T-helper 1 cell treated with Interleukin-12 subunit alpha and Interleukin-12 subunit beta and Interleukin-4 antibody, amounts not matched to agents 30 μg/mL and 1 μg/mL, for 36 hours (primary cell): ENCODE measurements at regions not wholly inside any gene's neighbourhood (a gene's known extent, or its start where the extent isn't known, plus 50 kb on each side); places are given as distances from the start of the nearest gene placed in this dataset.

Experiments used
- H3K27ac Mint-ChIP-seq: one replicate; pipeline ENCODE4 v1.8.0; 2021; ENCODE audit warnings: mild to moderate bottlenecking, mixed read lengths
- H3K27me3 Mint-ChIP-seq: one replicate; pipeline ENCODE4 v1.8.0; 2021; ENCODE audit warnings: low read depth, mixed read lengths
- H3K36me3 Mint-ChIP-seq: one replicate; pipeline ENCODE4 v1.8.0; 2021; ENCODE audit warnings: low read depth, mixed read lengths
- H3K4me1 Mint-ChIP-seq: one replicate; pipeline ENCODE4 v1.8.0; 2021; ENCODE audit warnings: low read depth, mixed read lengths
- H3K4me3 Mint-ChIP-seq: one replicate; pipeline ENCODE4 v1.8.0; 2021; ENCODE audit warnings: mild to moderate bottlenecking, moderate library complexity, mixed read lengths
- H3K9me3 Mint-ChIP-seq: one replicate; pipeline ENCODE4 v1.8.0; 2021; ENCODE audit warnings: mixed read lengths

DNA sequence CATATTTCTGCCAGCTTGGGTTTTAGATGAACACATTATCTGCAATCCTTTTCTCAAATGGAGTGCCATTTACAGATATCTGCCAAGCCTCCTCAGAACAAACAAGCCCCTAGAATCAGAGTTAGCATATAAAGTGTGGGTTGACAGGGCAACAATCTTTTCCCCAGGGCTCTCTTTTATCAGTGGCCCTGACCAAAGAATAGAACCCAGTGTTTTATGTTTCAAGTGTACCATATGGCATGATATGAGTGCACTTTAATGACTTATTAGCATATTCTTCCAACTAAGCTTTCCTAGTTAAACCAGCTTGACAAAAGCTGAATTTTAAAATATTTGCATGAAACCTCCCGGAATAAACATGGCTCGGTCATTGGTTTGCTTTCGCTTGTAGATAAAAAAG is 57.3 kb downstream of the EVX1 start:
- H3K36me3 Mint-ChIP-seq, result no peaks in the 10 kb centered on the region
- H3K27me3 Mint-ChIP-seq, result no peaks in the 10 kb centered on the region
- no peak overlapping the region for H3K27ac Mint-ChIP-seq

DNA sequence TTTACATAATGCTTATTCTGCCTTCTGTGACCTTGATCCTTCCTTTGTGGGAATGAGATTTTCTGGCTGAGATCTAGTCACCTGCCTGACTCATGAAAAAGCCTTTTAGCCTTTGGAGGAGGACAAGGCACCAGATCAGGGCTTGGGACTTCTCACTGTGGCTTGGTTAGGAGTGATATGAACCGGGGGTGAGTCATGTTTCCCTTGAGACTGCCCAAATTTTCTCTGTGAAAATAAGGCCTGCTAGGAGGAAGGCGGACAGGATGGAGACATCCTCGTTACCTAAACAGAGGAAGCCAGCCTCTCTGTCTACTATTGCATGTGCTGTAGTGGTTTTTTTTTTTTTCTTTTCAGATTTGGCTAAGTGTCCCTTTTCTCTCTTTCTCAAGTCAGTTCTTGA is 57.8 kb downstream of the EVX1 start:
- H3K4me3 Mint-ChIP-seq, result no peak overlapping the region
- no peak overlapping the region for H3K27ac Mint-ChIP-seq
- no peaks in the 10 kb centered on the region for H3K36me3 Mint-ChIP-seq
- H3K27me3 Mint-ChIP-seq, result no peaks in the 10 kb centered on the region
- no peaks in the 10 kb centered on the region for H3K4me1 Mint-ChIP-seq
- no peaks in the 10 kb centered on the region for H3K9me3 Mint-ChIP-seq

More for the DNA sequence above, 57.3 kb downstream of the EVX1 start:
- H3K4me3 Mint-ChIP-seq, result no peak overlapping the region
- no peaks in the 10 kb centered on the region for H3K9me3 Mint-ChIP-seq
- no peaks in the 10 kb centered on the region for H3K4me1 Mint-ChIP-seq

DNA sequence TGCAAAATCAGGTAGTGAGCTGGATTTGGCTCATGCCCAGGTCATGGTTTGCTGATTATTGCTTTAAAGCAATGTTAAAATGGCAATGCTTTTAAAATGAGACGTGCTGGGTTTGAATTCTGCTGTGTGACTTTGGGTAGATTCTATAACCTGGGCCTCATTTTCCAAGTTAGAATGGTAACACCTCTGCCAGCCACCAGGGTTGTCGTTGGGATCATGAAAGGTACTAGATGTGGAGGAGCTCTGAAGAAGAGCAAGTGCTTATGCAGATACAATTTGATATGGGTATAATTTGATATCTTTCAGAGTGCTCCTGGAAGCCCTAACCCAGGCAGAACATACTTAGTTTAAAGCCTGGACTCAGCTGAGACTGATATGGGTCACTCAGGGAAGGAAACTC is 60.0 kb downstream of the EVX1 start:
- Mint-ChIP-seq H3K36me3 (no peaks in the 10 kb centered on the region), H3K27ac (no peak overlapping the region)

DNA sequence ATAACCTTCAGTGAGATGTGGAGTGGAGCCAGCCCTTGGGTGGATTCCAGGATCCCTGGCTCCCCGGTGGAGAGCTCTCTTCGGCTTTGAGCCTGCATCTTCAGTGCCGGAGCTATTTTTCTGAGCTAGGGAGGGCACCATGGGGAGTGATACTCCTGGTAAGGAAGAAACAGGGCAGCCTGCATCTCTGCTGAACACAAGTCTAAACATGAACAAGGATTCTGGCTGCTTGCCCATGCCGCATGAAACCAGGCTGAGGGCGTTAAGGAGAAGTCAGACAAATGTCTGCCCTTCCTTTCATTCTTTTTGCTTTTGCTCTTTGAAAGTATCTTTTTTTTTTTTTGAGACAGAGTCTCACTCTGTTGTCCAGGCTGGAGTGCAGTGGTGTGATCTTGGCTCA is 60.4 kb downstream of the EVX1 start:
- no peaks in the 10 kb centered on the region for H3K9me3 Mint-ChIP-seq
- H3K27ac Mint-ChIP-seq, result no peak overlapping the region
- no peaks in the 10 kb centered on the region for H3K36me3 Mint-ChIP-seq
- no peaks in the 10 kb centered on the region for H3K4me1 Mint-ChIP-seq
- no peaks in the 10 kb centered on the region for H3K27me3 Mint-ChIP-seq
- H3K4me3 Mint-ChIP-seq, result no peak overlapping the region

More for the DNA sequence above, 60.0 kb downstream of the EVX1 start:
- no peaks in the 10 kb centered on the region for H3K27me3 Mint-ChIP-seq
- H3K4me1 Mint-ChIP-seq, result no peaks in the 10 kb centered on the region
- no peak overlapping the region for H3K4me3 Mint-ChIP-seq
- no peaks in the 10 kb centered on the region for H3K9me3 Mint-ChIP-seq

DNA sequence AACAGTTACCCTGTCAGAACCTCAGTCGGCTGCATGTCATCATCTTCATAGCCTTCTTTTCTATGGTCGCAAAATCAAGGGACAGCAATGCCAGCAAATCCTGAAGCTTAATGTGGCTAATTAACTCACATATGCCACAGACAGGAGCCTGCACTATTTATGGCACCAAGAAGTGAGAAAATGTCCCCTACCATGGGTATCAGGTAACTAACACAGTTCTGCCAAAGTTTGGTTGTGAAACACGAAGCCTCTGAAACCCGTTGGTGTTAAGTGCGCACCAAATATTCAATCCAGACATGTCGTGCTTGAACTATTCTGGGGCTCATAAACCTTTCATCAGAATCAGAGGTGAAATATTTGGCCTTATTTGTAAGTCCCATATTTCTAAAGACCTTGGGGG is 63.3 kb downstream of the EVX1 start:
- H3K9me3 Mint-ChIP-seq, result no peaks in the 10 kb centered on the region
- no peak overlapping the region for H3K4me3 Mint-ChIP-seq

DNA sequence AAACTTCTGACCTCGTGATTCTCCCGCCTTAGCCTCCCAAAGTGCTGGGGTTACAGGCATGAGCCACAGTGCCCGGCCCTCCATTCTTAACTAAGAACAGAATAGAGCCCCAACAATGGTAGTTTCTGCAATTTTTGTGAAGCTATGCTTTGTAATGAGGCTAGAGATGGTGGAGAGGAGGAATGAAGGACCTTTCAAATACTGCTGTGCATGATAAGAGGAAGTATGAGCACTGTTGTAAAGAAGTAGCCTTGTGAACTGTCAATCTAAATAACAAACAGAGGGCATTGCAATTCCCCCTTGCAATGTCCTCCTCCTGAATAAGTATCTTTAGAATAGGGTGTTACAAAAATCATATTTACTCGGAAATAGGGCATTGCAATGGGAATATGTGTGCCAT is 70.2 kb downstream of the EVX1 start:
- H3K4me1 Mint-ChIP-seq, result no peaks in the 10 kb centered on the region
- H3K27ac Mint-ChIP-seq, result no peak overlapping the region
- H3K4me3 Mint-ChIP-seq, result no peak overlapping the region
- no peaks in the 10 kb centered on the region for H3K36me3 Mint-ChIP-seq
- no peaks in the 10 kb centered on the region for H3K9me3 Mint-ChIP-seq
- peaks cover 20% of the 10 kb centered on the region for H3K27me3 Mint-ChIP-seq

More for the DNA sequence above, 63.3 kb downstream of the EVX1 start:
- Mint-ChIP-seq H3K27me3 (no peaks in the 10 kb centered on the region), H3K27ac (no peak overlapping the region), H3K36me3 (no peaks in the 10 kb centered on the region), H3K4me1 (no peaks in the 10 kb centered on the region)

DNA sequence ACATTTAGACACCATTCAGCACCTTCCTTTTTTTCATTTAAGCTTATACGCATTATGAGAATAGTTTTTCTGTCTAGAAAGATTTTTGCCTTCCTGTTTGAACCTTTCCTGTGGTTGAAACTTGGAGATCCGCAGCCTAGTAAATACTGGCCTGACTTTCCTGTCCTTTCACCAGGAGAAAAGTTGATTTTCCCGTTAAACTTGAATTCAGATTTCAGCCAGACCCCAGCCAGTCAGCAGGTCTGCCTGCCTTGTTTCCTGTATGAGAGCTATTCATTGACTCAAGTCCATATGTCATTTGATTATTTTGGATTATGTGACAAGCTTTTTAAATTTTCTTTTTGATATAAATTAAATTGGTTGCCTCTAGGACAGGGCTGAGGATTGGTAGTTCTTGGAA is 71.5 kb downstream of the EVX1 start:
- no peaks in the 10 kb centered on the region for H3K4me1 Mint-ChIP-seq
- H3K9me3 Mint-ChIP-seq, result no peaks in the 10 kb centered on the region

DNA sequence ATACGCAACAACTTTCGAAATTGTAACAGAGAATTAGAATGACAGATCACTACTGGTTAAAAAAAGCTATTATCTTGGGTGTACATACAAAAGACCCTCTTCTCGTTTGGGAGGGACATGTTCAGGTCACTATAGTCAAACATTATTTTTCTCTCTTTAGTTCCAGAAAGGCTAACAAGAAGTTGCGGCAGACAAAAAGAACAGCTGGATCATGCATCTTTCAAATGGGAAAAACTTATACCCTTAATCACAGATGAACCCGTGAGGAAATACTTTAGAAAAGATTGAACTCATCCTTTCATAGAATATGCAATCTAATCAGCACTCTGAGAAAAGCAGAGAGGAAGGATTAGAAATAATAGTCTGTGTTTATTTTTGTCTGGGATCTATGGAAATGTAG is 72.5 kb downstream of the EVX1 start:
- Mint-ChIP-seq H3K27me3 (peaks cover 20% of the 10 kb centered on the region), H3K36me3 (no peaks in the 10 kb centered on the region), H3K4me1 (no peaks in the 10 kb centered on the region), H3K9me3 (no peaks in the 10 kb centered on the region), H3K4me3 (no peak overlapping the region), H3K27ac (no peak overlapping the region)

More for the DNA sequence above, 71.5 kb downstream of the EVX1 start:
- peaks cover 20% of the 10 kb centered on the region for H3K27me3 Mint-ChIP-seq
- no peaks in the 10 kb centered on the region for H3K36me3 Mint-ChIP-seq
- no peak overlapping the region for H3K27ac Mint-ChIP-seq
- no peak overlapping the region for H3K4me3 Mint-ChIP-seq

DNA sequence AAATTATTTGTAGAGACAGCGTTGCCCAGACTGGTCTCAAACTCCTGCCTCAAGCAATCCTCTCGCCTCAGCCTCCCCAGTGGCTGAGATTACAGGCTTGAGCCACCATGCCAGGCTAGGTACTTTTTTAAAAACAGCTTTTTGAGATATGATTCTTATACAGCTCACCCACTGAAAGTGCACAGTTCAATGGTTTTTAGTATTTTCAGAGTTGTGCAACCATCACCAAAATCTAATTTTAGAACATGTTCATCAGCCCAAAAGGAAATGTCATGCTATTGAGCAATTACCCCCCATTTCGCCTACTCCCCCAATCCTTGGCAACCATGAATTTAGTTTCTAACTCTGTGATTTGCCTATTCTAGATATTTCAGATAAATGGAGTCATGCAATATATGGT is 73.7 kb downstream of the EVX1 start:
- H3K9me3 Mint-ChIP-seq, result no peaks in the 10 kb centered on the region
- H3K4me3 Mint-ChIP-seq, result no peak overlapping the region
- H3K27ac Mint-ChIP-seq, result no peak overlapping the region
- peaks cover 20% of the 10 kb centered on the region for H3K27me3 Mint-ChIP-seq
- H3K4me1 Mint-ChIP-seq, result no peaks in the 10 kb centered on the region
- no peaks in the 10 kb centered on the region for H3K36me3 Mint-ChIP-seq

DNA sequence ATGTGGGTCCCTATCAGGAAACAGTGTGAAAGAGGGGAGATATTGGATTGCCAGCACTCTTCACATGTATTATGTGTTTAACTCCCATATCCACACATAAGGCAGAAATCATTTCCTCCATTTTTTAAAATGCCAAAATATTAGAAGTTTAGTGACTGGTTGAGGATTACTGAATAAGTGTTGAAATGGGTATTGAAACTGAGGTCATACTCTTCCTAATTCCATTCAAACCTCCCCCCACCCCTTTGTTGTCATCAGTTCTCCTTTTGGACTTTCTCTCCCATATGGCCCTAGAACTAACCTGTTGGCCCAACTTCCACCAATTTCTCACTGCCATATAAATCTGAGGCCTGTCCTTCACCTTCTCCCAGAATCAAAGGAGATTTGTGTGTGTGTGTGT is 81.6 kb downstream of the EVX1 start:
- Mint-ChIP-seq H3K27me3 (peaks cover 4% of the 10 kb centered on the region), H3K4me1 (no peaks in the 10 kb centered on the region), H3K4me3 (no peak overlapping the region), H3K9me3 (no peaks in the 10 kb centered on the region), H3K27ac (no peak overlapping the region), H3K36me3 (no peaks in the 10 kb centered on the region)

DNA sequence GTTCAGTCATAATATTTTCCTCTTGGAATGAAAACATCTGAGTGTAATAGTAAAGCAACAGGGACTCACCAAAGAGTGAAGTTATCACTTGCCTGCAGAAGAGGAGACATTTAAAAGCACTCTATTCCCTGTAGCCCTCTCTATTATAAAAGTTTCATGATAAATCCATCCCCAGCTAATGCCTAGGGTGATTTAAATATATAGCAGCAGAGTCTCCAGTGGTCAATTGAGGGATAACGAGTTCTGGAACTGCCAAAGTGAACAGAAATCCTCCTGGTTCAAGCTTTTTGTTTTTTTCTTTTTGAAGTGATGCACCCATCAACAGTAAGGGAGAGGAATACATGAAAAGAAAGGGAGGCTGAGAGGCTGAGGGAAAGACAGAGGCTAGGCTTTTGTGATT is 87.3 kb downstream of the EVX1 start:
- Mint-ChIP-seq H3K9me3 (no peaks in the 10 kb centered on the region), H3K36me3 (no peaks in the 10 kb centered on the region), H3K27ac (no peak overlapping the region), H3K4me1 (no peaks in the 10 kb centered on the region), H3K4me3 (no peak overlapping the region), H3K27me3 (no peaks in the 10 kb centered on the region)

DNA sequence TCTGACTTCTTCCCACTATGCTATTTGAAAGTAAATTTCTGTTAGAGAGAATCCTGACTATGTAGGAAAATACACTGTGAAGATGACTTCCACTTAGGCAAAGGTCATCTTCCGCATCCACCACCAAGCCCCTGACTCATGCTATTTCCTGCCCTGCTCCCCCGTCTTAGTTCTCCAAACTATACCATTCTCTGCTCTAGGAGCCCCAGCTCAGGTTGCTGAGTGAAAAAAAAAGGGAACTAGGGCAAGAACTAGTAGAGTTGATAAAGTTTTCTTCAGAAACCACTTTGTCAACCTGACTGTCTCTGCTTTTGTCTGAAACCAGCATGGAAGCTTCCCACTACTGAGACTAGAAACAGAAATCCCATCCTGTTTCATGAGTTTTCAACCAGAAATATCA is 96.9 kb downstream of the EVX1 start:
- no peaks in the 10 kb centered on the region for H3K9me3 Mint-ChIP-seq
- H3K4me3 Mint-ChIP-seq, result no peak overlapping the region

DNA sequence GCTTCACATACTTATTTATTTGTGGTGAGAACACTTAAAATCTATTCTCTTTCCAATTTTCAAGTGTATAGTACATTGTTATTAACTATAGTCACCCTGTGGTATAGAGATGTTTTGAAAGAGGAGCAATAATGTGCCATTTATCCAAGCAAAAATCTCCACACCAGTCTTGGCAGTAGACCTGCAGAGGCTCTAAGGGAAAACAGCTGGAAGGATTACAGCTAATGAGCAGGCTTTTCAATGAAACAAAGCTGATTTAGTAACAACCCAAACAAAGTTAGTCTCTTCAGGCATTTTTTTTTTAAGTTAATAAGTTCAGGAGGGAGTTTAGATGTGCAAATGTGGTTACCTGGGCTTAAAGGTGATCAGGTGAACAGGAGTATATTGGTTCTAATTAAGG is 101.9 kb downstream of the EVX1 start:
- Mint-ChIP-seq H3K27me3 (peaks cover 3% of the 10 kb centered on the region), H3K9me3 (no peaks in the 10 kb centered on the region), H3K4me3 (no peak overlapping the region), H3K36me3 (no peaks in the 10 kb centered on the region), H3K4me1 (no peaks in the 10 kb centered on the region), H3K27ac (no peak overlapping the region)

More for the DNA sequence above, 96.9 kb downstream of the EVX1 start:
- no peak overlapping the region for H3K27ac Mint-ChIP-seq
- H3K4me1 Mint-ChIP-seq, result no peaks in the 10 kb centered on the region
- H3K27me3 Mint-ChIP-seq, result peaks cover 3% of the 10 kb centered on the region
- no peaks in the 10 kb centered on the region for H3K36me3 Mint-ChIP-seq

DNA sequence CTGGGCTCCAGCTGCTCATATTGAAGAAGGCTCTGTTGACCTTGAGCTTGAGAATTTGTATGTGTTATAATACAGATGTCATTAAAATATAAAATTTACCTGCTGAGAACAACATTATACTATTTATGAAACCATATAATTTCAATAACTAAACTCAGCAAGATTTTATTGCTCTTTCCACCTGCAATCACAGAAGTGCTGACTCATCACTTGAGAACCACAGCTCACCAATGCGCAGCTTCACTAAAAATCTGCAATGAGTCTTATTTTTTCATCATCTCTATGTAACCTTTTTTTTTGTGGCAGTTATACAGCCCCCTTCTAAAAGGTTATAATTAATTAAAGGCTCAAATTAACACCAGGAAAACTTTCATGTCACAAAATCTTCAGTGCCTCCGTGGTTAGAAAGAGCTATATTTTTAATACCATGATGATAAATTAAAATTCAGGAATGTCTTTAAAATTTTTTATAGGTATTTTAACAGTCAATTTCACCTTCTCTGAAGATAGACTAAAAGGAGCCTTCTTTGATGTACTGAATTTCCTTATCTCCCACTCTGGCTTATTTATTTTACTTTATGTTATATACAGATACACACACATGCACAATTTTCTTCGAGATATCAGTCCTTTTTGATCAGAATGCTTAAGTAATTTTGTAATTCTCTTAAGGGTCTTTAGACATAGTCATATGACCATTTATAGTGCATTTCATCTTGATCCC is 102.7 kb downstream of the EVX1 start:
- Mint-ChIP-seq H3K4me1 (no peaks in the 10 kb centered on the region), H3K4me3 (no peak overlapping the region), H3K9me3 (no peaks in the 10 kb centered on the region), H3K27ac (no peak overlapping the region), H3K27me3 (peaks cover 3% of the 10 kb centered on the region), H3K36me3 (no peaks in the 10 kb centered on the region)

DNA sequence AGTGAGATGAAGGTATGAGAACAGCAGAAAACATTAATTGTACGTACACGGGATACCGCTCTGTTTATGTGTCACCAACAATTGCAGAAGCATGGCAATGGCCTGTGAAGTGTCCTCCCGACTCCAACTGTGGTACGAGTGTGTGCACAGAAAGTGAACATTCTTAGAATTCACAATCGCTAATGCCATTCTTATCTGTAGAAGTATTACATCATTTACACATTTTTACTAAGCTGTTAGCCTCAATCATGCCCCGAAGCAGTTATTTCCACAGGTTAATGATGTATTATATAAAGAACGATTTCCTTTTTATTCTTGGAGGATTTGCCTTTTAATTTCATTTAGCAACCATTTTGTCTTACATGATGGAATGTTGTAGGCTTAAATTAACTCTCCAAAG is 103.4 kb downstream of the EVX1 start:
- no peaks in the 10 kb centered on the region for H3K36me3 Mint-ChIP-seq
- no peak overlapping the region for H3K27ac Mint-ChIP-seq
- H3K4me1 Mint-ChIP-seq, result no peaks in the 10 kb centered on the region
- no peak overlapping the region for H3K4me3 Mint-ChIP-seq
- H3K9me3 Mint-ChIP-seq, result no peaks in the 10 kb centered on the region
- peaks cover 3% of the 10 kb centered on the region for H3K27me3 Mint-ChIP-seq
